ENCODE measurements at regions not wholly inside any gene's neighbourhood (a gene's known extent, or its start where the extent isn't known, plus 50 kb on each side); places are given as distances from the start of the nearest gene placed in this dataset.

- TF ChIP-seq CTCF (IDR thresholded peaks at IDR 0.05) (no peak), POLR2A (IDR thresholded peaks at IDR 0.05) (no peak), POLR2AphosphoS5 (IDR thresholded peaks at IDR 0.05; ENCODE audit: insufficient read depth in 1 of 2, low read depth in 1 of 2) (no peak)
These were observed 117.9 kb downstream of the CEP44 start for GRCh38 chr4:174401471-174402130.

Data from vagina (tissue), 2 donors.